IPS-18a (cell line): ENCODE measurements at regions not wholly inside any gene's neighbourhood (a gene's known extent, or its start where the extent isn't known, plus 50 kb on each side); places are given as distances from the start of the nearest gene placed in this dataset.

ENCODE experiments used
- H3K27ac ChIP-seq: one replicate; pipeline ENCODE4 v1.5.1; 2013; ENCODE audit warnings: low read length
- H3K27me3 ChIP-seq: one replicate; pipeline ENCODE4 v1.6.1; 2013; ENCODE audit warnings: mild to moderate bottlenecking, low read length; ENCODE audit not compliant: control insufficient read depth, insufficient read depth
- H3K36me3 ChIP-seq: one replicate; pipeline ENCODE4 v1.6.1; 2013; ENCODE audit warnings: low read depth, low read length; ENCODE audit not compliant: control insufficient read depth
- H3K4me1 ChIP-seq: one replicate; pipeline ENCODE4 v1.6.1; 2013; ENCODE audit warnings: low read depth, low read length; ENCODE audit not compliant: control insufficient read depth
- H3K4me3 ChIP-seq: one replicate; pipeline ENCODE4 v1.5.1; 2013; ENCODE audit warnings: low read length
- H3K9ac ChIP-seq: one replicate; pipeline ENCODE4 v1.6.1; 2013; ENCODE audit warnings: mild to moderate bottlenecking, low read length, moderate library complexity
- H3K9me3 ChIP-seq: one replicate; pipeline ENCODE4 v1.6.1; 2013; ENCODE audit warnings: low read depth, low read length; ENCODE audit not compliant: control insufficient read depth

DNA sequence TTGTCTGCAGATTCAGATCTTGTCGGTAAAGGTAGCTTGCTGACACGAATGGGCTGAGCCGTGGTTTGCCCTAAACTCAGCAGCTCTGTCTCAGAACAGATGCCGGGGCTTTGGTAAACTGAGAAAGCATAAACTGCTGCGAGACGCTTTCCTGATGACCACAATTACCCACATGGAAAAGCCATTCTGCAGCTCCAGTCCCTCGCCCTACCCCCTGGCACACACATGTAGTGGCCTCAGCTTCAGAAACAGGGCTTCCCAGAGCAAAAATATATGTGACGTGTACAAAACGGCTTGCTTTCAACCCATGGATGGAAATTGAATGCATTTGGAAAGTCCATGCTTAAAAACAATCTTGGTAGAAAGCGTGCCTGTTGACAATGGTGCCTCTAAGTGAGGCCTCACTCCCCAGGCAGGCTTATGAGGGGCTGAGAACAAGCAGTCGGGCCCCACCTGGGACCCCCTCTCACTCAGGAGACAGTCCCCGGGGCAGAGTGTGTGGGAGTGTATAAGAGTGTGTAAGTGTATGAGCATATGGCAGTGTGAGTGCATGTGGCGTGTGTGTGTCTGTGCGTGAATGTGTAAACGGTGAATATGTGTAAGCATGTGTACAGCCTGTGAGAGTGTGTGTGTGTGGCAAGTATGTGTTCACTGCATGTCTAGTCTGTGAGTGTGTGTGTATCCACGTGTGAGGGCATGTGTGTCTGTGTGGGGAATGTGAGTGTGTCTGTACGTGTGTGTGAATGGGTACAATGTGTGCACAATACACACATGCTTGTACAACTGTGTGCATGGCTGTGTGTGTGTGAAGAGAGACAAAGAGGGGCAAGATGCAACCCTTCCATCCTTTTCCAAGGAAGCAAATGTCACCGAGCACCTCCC is 88.2 kb upstream of the SMIM23 start:
- H3K27me3 ChIP-seq, result no peaks in the 10 kb centered on the region
- no peaks in the 10 kb centered on the region for H3K36me3 ChIP-seq
- H3K27ac ChIP-seq, result no peak overlapping the region
- no peaks in the 10 kb centered on the region for H3K9me3 ChIP-seq
- no peak overlapping the region for H3K9ac ChIP-seq
- no peaks in the 10 kb centered on the region for H3K4me1 ChIP-seq
- H3K4me3 ChIP-seq, result no peak overlapping the region

DNA sequence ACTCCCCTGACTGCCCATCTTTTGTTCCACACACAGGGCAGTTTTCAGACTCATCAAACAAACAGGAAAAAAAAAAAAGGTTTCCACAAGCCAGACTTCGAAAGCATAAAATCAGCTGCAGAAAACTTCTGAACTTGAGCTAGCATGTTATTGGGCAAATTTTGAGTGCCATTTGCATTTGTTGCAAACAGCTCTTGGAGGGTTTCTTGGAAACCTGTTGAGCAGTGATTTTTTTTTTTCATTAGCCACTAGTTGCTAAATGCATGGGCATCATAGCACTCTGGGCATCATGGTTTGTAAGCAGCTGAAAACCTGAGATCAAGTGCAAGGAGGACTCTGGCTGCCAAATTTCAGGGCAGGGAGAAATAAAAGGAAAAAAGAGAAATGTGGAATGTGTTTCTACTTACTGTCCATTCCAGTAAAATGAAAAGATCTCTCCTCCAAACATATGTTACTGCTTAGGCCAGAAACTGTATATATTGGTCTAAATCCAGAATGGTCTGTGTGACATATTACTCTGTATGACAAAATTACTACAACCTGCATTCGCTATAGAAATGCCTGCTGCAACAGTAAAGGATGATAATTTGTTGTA is 85.2 kb upstream of the SMIM23 start:
- Histone ChIP-seq H3K27ac (no peak overlapping the region), H3K9ac (no peak overlapping the region), H3K27me3 (no peaks in the 10 kb centered on the region), H3K4me1 (no peaks in the 10 kb centered on the region), H3K36me3 (no peaks in the 10 kb centered on the region), H3K4me3 (no peak overlapping the region), H3K9me3 (no peaks in the 10 kb centered on the region)

DNA sequence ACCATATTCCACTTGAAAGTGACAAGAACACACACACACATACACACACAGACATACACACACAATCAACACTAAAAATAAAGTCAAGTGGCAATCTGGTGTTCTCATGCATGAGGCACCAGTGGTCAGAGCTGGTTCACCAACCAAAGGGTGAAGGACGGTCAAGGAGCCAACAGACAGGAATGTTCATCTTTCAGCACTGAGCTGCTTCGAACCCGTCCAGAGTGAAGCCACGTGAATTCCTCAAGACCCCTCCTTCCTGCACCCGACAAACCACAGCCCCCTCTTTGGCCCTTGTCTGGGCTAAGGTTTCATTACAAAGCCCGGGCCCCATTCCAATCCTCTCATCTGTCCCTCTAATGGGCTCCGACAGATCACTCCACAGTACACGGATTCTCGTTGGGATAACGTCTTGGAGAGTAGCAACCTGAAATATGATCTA is 84.5 kb upstream of the SMIM23 start:
- no peak overlapping the region for H3K4me3 ChIP-seq
- H3K9me3 ChIP-seq, result no peaks in the 10 kb centered on the region
- H3K4me1 ChIP-seq, result no peaks in the 10 kb centered on the region
- no peak overlapping the region for H3K27ac ChIP-seq
- no peaks in the 10 kb centered on the region for H3K27me3 ChIP-seq
- no peaks in the 10 kb centered on the region for H3K36me3 ChIP-seq
- H3K9ac ChIP-seq, result no peak overlapping the region

DNA sequence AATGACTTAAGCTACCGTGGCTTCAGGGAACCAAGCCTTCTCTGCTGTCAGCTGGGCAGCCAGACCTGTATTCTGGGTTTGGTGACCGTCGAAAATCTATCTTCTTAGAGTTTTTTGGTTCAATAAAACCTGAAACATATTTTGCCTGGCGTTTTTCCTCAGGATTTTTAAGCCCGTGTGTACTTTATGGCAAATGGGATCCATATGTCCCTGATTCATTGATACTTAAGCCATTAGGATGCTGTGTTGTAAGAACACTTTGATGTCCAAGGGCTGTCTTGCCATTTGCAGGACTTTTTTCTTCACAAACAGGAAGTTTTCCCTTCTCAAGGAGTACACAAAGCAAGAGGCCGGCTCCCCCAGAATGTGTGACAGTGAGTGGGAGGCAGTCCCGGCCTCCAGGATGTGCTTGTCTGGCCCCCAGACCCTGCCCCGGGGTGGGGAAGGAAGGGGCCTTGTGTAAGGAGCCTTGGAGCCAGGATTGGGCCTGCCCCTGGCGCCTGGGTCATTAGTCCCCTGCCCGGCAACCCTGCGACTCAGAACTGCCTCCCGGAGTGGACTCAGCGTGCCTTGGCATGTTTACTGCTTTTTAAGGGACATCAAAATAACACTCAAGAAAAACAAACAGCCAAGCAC is 83.4 kb upstream of the SMIM23 start:
- Histone ChIP-seq H3K27ac (no peak overlapping the region), H3K36me3 (no peaks in the 10 kb centered on the region), H3K4me1 (no peaks in the 10 kb centered on the region), H3K4me3 (no peak overlapping the region), H3K9me3 (no peaks in the 10 kb centered on the region), H3K27me3 (no peaks in the 10 kb centered on the region), H3K9ac (no peak overlapping the region)

DNA sequence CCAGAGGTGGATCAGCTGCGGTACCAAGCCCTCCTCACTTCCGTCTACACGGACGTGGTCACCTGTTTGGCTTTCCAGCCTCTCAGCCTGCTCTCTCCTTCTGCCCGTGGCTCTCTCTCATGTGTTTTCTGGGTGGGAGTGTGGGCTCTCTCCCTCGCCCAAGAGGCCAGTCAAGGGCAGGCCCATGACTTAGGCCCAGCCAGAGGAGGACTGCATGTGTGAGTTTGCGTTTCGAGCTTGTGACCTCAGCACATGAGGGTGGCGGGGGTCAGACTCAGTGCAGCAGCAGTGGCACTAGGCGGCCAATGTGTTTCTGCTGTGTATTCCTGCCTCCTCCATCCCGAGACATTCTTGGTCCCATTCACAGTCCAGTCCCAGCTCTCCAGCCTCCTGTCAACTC is 82.5 kb upstream of the SMIM23 start:
- H3K4me1 ChIP-seq, result no peaks in the 10 kb centered on the region
- H3K36me3 ChIP-seq, result no peaks in the 10 kb centered on the region
- no peak overlapping the region for H3K27ac ChIP-seq
- no peak overlapping the region for H3K4me3 ChIP-seq
- no peaks in the 10 kb centered on the region for H3K27me3 ChIP-seq
- no peaks in the 10 kb centered on the region for H3K9me3 ChIP-seq
- no peak overlapping the region for H3K9ac ChIP-seq

DNA sequence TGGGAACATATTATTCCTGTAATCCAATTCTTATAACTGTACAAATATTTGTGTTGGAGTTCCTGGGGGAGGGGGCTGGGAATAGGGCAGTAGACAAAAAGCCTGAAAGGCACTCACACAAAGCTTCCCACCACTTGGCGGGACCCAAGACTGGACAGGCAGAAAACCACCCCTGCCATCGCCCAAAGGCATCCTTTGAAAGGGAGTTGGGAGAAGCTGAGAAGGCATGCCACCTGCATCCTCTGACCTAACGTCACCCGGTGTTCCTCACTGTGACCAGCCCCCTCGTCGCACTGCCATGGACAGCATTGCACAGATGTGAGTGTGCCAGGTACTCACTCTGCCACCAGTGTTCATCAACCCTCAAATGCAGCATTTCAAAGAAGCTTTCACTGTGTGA is 80.6 kb upstream of the SMIM23 start:
- Histone ChIP-seq H3K9me3 (no peaks in the 10 kb centered on the region), H3K27ac (no peak overlapping the region), H3K36me3 (no peaks in the 10 kb centered on the region), H3K4me3 (no peak overlapping the region), H3K4me1 (no peaks in the 10 kb centered on the region), H3K9ac (no peak overlapping the region), H3K27me3 (no peaks in the 10 kb centered on the region)

DNA sequence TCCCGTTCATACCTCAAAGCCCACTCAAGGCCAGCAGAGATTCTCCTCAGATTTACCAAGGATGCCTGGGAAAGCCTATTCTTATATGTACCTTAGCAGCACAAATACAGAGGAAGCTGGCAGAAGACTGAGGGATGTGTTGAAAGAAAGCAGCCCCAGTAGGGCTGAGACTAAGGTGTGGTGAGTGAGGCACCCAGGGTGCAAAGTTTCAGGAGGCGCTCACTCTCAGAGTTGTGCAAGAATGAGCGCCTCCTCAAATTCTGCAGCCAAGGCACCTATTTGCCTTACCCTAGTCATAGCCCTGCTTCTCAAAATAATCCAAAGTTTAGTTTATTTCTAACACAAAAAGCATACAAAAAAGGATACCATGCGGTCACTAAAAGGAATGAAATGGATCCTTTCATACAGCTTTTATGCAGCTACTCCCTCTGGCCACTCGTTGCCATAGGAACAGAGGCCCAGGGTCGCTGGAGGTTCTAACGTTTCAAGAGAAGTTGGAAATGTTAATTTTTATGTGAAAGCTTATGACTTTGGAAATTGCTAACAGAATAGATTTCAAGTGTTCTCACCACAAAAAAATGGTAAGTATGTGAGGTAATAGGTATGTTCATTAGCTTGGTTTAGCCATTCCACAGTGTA is 79.7 kb upstream of the SMIM23 start:
- Histone ChIP-seq H3K27me3 (no peaks in the 10 kb centered on the region), H3K9me3 (no peaks in the 10 kb centered on the region), H3K4me3 (no peak overlapping the region), H3K9ac (no peak overlapping the region), H3K4me1 (no peaks in the 10 kb centered on the region), H3K27ac (no peak overlapping the region), H3K36me3 (no peaks in the 10 kb centered on the region)

DNA sequence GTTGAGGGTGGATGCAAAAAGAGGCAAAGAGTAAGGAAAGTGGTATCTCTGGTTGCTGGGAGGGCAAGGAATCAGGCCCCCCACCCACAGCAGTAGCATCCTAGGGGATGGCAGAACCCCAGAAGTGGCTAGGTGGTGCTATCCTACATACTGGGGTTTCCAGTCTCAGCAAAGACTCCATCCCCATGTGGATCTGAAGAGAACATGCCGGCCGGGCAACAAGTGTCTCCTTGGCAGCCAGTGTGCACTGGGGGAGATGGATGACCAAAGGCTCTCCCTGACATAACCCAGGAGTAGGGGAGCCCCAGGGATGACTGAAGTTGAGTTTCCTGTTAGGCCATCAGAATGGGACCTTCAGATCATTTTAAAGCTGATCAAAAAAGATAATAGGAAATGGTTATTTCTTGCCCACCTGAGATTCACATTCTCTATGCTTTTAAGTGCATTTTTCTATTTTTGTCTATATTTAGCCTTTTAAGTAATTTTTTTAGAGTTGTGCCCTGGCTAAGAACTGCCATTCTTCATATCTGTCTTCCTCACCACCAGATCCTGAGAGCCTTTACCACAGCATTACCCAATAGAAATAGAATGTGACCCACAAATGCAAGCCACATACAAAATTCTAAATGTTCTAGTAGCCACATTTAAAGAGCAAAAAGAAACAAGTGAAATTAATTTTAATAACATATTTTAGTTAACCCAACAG is 78.7 kb upstream of the SMIM23 start:
- Histone ChIP-seq H3K36me3 (no peaks in the 10 kb centered on the region), H3K9me3 (no peaks in the 10 kb centered on the region), H3K27me3 (no peaks in the 10 kb centered on the region), H3K9ac (no peak overlapping the region), H3K4me1 (no peaks in the 10 kb centered on the region), H3K27ac (no peak overlapping the region), H3K4me3 (no peak overlapping the region)

DNA sequence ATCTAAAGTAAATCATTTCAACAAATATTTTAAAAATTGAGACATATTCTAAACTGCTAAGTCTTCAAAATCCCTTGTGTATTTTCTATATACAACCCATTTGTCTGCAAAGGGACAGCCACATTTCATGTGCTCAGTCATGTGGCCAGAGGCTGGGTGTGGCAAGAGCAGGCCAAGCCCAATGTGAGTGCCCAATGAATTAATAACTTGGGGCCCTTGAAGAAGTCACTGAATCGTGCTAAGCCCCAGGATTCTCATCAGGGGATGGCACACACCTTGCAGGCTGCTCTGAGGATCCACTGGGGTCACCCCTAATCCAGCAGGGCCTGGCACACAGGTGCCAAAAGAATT is 78.2 kb upstream of the SMIM23 start:
- Histone ChIP-seq H3K27ac (no peak overlapping the region), H3K4me1 (no peaks in the 10 kb centered on the region), H3K36me3 (no peaks in the 10 kb centered on the region), H3K4me3 (no peak overlapping the region), H3K9me3 (no peaks in the 10 kb centered on the region), H3K27me3 (no peaks in the 10 kb centered on the region), H3K9ac (no peak overlapping the region)

DNA sequence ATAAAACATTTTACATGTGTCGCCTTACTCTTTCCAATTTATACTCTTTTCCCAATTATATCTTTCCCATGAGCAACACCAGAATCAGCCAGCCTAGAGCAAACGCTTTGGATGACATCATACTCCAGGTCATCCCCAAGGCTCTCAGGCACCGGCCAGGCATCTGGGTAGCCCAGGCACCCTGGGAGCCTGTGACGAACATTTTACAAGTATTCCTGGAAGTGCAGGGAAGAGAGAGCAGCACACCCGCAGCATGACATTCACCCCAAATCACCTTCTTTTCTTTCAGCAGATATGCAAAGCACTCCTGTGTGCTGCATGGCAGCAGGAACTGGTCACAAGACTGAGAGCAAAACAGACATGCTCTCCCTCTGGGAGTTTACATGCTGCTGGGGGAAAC is 75.7 kb upstream of the SMIM23 start:
- no peak overlapping the region for H3K27ac ChIP-seq
- no peaks in the 10 kb centered on the region for H3K4me1 ChIP-seq
- H3K9me3 ChIP-seq, result no peaks in the 10 kb centered on the region
- no peaks in the 10 kb centered on the region for H3K36me3 ChIP-seq
- H3K27me3 ChIP-seq, result no peaks in the 10 kb centered on the region
- H3K9ac ChIP-seq, result no peak overlapping the region
- no peak overlapping the region for H3K4me3 ChIP-seq

DNA sequence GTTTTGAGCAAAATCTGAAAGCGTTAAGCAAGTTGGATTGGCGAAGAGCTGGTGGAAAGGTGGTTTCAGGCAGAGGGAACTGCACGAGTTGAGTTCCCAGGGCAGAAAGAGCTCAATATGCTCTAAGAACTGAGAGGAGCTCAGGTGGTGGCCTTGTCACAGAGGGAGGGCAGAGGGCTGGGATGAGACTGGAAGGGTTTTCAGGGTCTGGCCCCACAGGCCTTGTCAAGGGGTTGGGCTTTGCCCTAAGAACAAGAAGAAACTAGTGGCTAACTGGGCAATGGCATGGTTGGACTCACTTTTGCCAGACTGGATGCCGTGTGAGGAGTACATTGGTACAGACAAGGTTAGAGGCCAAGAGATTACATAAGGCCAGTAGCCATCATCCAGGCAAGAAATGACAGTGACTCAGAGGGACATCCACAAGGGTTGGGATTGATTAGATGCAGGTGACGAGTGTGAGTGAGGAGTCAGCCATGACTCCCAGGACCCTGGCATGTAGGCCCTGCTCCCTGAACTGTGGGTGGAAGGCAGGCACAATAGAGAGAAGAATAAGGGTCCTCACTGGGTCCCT is 75.1 kb upstream of the SMIM23 start:
- no peaks in the 10 kb centered on the region for H3K9me3 ChIP-seq
- H3K4me1 ChIP-seq, result no peaks in the 10 kb centered on the region
- H3K4me3 ChIP-seq, result no peak overlapping the region
- H3K27me3 ChIP-seq, result no peaks in the 10 kb centered on the region
- no peak overlapping the region for H3K9ac ChIP-seq
- H3K36me3 ChIP-seq, result no peaks in the 10 kb centered on the region
- no peak overlapping the region for H3K27ac ChIP-seq
